Right lobe of liver (tissue), 6 donors: ENCODE measurements at regions not wholly inside any gene's neighbourhood (a gene's known extent, or its start where the extent isn't known, plus 50 kb on each side); places are given as distances from the start of the nearest gene placed in this dataset.

Experiments used
- ATAC-seq, 4 donors: fragments of 200-7000 bp; cut with Tn5 transposase; one replicate each; pipeline ENCODE4 v1.9.1; 2020; ENCODE audit warnings: mild to moderate bottlenecking in 4 of 4, moderate library complexity in 4 of 4
- DNase-seq, 3 donors: peaks; one replicate each; pipeline ENCODE4 v3.0.0-alpha.2; 2020
- H3K27ac ChIP-seq, 3 donors: fragments of 200-600 bp; one replicate each; pipeline ENCODE4 v1.8.0; 2022
- H3K27me3 ChIP-seq, 2 donors: fragments of 200-600 bp; one replicate each; pipeline ENCODE4 v1.8.0; 2022
- H3K36me3 ChIP-seq, 4 donors: fragments of 200-600 bp; sonication (generic) in 1 of 4; one replicate each; pipeline versions ENCODE4 v1.5.1 to v1.8.0; 2017 to 2022; ENCODE audit warnings: control low read depth in 1 of 4
- H3K4me1 ChIP-seq, 4 donors: fragments of 200-600 bp; sonication (generic) in 1 of 4; one replicate each; pipeline versions ENCODE4 v1.5.1 to v1.8.0; 2017 to 2022; ENCODE audit warnings: control low read depth in 1 of 4
- H3K4me3 ChIP-seq, 3 donors: fragments of 200-600 bp; one replicate each; pipeline ENCODE4 v1.8.0; 2022
- H3K9me3 ChIP-seq, 4 donors: fragments of 200-600 bp; sonication (generic) in 1 of 4; one replicate each; pipeline versions ENCODE4 v1.5.1 to v1.8.0; 2017 to 2022; ENCODE audit warnings: control low read depth in 1 of 4
- POLR2A ChIP-seq: fragments of 450-650 bp; IDR thresholded peaks from one replicate; pipeline ENCODE4 v1.6.1; 2017; ENCODE audit warnings: antibody characterized with exemption, mild to moderate bottlenecking
- WGBS: methylation state at CpG from one replicate; pipeline ENCODE4 v1.1.6; 2018; ENCODE audit warnings: low coverage, low lambda C conversion rate; ENCODE audit not compliant: insufficient coverage; ENCODE audit errors: missing lambda C conversion rate; 5-methylcytosine and 5-hydroxymethylcytosine counted together
- intact Hi-C, 2 donors: fragments of 100-400 bp; cut with DNase I; formaldehyde crosslinking; loops; one replicate each; pipeline versions ENCODE4 v1.11.2 to v1.14.1; 2022
- TF ChIP-seq, protein P1 (sequence below), 4 donors: fragments of 200-600 bp in 3 of 4; fragments of 450-650 bp in 1 of 4; IDR thresholded peaks; one replicate each; pipeline versions ENCODE4 v1.5.1 to v1.8.0; 2016 to 2022; ENCODE audit warnings: antibody characterized with exemption in 4 of 4, mild to moderate bottlenecking in 2 of 4
- donor health status: DM: no; HTN: yes; CAD: no.
- donor health status: DM: no; HTN: no; CAD: no.
- donor health status: DM: no; HTN: no; CAD: no.
- donor health status: DM: no; HTN: yes; CAD: no.
- donor health status: DM: no; HTN: yes; CAD: no.

DNA sequence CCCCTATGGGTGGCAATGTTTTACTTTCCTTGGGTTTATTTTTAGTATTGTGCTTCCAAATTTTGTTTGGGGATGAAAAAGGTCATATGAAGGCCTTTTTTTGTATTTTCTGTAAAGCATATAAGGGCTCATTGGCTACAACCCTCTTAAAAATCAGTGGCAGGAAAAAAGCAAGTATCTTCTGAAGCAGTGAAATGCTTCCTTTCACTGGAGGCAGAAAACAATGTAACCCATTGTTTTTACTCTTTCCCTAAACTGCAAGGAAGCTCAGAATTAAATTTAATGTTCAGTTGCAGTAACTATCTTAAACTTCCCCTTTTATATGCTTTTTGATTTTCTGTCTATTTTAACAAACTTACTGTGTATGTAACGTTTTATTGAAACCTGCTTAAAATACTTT lies 148.7 kb upstream of the LYZL1 start:
- no peaks in the 10 kb centered on the region for H3K36me3 ChIP-seq
- DNase-seq = no peak
- H3K27ac ChIP-seq = no peak overlapping the region
- H3K27me3 ChIP-seq = no peaks in the 10 kb centered on the region
- H3K9me3 ChIP-seq = no peaks in the 10 kb centered on the region
- no peak for ATAC-seq
- WGBS = 18% methylated on average over 1 of the region's 1 CpG
- no peak overlapping the region for H3K4me3 ChIP-seq
- intact Hi-C loops = no loop called here
- peaks cover 0 to 9% (median 0%) of the 10 kb centered on the region in 4 donors for H3K4me1 ChIP-seq
- no peak for TF ChIP-seq POLR2A
- TF ChIP-seq, protein P1, sequence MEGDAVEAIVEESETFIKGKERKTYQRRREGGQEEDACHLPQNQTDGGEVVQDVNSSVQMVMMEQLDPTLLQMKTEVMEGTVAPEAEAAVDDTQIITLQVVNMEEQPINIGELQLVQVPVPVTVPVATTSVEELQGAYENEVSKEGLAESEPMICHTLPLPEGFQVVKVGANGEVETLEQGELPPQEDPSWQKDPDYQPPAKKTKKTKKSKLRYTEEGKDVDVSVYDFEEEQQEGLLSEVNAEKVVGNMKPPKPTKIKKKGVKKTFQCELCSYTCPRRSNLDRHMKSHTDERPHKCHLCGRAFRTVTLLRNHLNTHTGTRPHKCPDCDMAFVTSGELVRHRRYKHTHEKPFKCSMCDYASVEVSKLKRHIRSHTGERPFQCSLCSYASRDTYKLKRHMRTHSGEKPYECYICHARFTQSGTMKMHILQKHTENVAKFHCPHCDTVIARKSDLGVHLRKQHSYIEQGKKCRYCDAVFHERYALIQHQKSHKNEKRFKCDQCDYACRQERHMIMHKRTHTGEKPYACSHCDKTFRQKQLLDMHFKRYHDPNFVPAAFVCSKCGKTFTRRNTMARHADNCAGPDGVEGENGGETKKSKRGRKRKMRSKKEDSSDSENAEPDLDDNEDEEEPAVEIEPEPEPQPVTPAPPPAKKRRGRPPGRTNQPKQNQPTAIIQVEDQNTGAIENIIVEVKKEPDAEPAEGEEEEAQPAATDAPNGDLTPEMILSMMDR (IDR thresholded peaks at IDR 0.05) = no peak

DNA sequence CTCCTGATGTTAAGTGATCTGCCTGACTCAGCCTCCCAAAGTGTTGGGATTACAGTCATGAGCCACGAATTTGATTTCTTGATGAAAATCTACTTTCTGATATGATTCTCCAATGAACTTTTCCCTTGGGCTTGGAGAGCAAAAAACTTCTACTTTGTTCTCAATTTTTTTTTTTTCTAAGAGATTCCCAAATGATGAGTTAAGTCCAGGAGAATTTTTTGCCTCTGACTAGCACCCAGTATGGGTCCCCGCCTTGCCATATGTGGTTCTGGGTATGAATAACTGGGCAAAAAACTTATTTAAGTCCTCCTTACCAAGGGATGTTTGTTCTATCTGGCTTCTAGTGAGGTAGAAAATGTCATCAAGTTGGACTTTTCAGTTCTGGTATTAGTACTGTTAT lies 147.9 kb upstream of the LYZL1 start:
- H3K27me3 ChIP-seq = no peaks in the 10 kb centered on the region
- peaks cover 0 to 9% (median 0%) of the 10 kb centered on the region in 4 donors for H3K4me1 ChIP-seq
- H3K9me3 ChIP-seq = no peaks in the 10 kb centered on the region
- no peaks in the 10 kb centered on the region for H3K36me3 ChIP-seq
- DNase-seq = no peak
- H3K4me3 ChIP-seq = no peak overlapping the region
- 81% methylated on average over 2 of the region's 2 CpGs for WGBS
- no peak overlapping the region for H3K27ac ChIP-seq
- intact Hi-C loops = no loop called here
- ATAC-seq = no peak
- TF ChIP-seq, protein P1 (IDR thresholded peaks at IDR 0.05) = no peak
- no peak for TF ChIP-seq POLR2A

DNA sequence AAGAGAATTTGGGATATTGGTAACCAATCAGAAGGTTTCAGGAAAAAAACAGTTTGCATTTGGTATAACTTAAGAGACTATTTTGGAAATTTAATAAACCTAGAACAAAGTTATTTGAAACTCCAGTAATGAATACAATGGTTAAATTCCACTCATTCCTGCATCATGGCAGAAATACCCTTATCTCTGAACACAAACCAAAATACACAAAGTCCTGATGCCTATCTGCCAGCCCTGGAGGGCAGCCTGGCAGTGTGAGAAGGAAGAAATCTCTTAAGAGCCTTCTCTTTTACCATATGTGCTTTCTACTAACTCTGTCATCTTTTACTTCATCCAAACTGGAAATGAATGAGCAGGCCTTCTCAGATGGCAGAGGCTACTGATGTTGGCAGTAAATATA lies 147.1 kb upstream of the LYZL1 start:
- Histone ChIP-seq H3K9me3 (no peaks in the 10 kb centered on the region), H3K4me3 (no peak overlapping the region), H3K36me3 (no peaks in the 10 kb centered on the region), H3K27me3 (no peaks in the 10 kb centered on the region), H3K27ac (no peak overlapping the region), H3K4me1 (peaks cover 0 to 9% (median 0%) of the 10 kb centered on the region in 4 donors)
- intact Hi-C loops = no loop called here
- DNase-seq (no peak), ATAC-seq (peak; percentile 32 to 88 (median 64))
- TF ChIP-seq, protein P1 (IDR thresholded peaks at IDR 0.05) = no peak
- no peak for TF ChIP-seq POLR2A

DNA sequence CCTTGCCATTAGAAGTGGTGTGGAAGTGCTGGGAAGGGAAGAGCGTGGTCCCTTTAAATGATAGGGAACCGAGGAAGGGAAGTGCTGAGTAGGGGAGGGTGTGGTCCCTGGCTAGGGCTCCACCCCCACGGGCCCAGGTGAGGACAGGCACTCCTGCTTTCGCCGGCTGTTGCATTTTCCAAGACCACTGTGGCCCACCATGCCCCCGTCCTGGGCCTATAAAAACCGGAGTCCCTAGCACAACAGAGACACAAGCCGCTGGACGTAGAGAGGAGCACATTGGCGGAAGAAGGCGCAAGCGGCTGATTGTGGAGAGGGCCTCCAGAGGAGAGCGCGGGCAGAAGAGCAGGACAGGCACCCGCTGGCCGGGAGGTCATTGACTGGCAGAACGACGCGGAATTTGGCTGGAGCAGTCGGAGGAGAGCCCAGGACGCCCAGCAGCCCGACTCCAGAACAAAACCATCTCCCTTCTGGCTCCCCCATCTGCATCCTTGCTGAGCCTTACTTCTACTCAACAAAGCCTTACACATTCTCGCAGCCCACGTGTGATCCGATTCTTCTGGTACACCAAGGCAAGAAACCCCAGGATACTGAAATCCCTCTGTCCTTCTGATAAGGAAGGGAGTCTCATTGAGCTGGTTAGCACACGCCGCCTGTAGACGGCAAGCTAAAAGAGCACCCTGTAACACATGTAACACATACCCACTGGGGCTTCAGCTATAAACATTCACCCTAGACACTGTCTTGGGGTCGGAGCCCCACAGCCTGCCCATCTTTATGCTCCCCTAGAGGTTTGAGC lies 146.2 kb upstream of the LYZL1 start:
- H3K27me3 ChIP-seq = no peaks in the 10 kb centered on the region
- peak overlapping the region in 1 of 3 donors; percentile 52 for H3K27ac ChIP-seq
- H3K4me3 ChIP-seq = peak overlapping the region in 1 of 3 donors; percentile 47
- TF ChIP-seq POLR2A = no peak
- TF ChIP-seq, protein P1 (IDR thresholded peaks at IDR 0.05) = no peak
- 65% methylated on average over 16 of the region's 29 CpGs for WGBS
- no peaks in the 10 kb centered on the region for H3K9me3 ChIP-seq
- H3K36me3 ChIP-seq = no peaks in the 10 kb centered on the region
- intact Hi-C loops = no loop called here
- ATAC-seq = peak; percentile 72 to 95 (median 85)
- peaks cover 0 to 9% (median 0%) of the 10 kb centered on the region in 4 donors for H3K4me1 ChIP-seq
- peak; percentile 46 to 79 (median 70) for DNase-seq
